ENCODE measurements at regions not wholly inside any gene's neighbourhood (a gene's known extent, or its start where the extent isn't known, plus 50 kb on each side); places are given as distances from the start of the nearest gene placed in this dataset.

GRCh38 chr7:153641199-153641598 lies 411.0 kb upstream of the DPP6 start:
- H3K27ac Mint-ChIP-seq: no peak overlapping the region
- Histone ChIP-seq H3K9me3 (no peaks in the 10 kb centered on the region), H3K27me3 (replicated peaks in 1 of 2; ENCODE audit: control insufficient read depth in 2 of 2, extremely low read depth in 1 of 2, insufficient read depth in 2 of 2, low read length in 1 of 2) (no peaks in the 10 kb centered on the region), H3K4me1 (ENCODE audit: control insufficient read depth in 1 of 2, extremely low read depth in 1 of 2, insufficient read depth in 2 of 2, low read length in 2 of 2) (no peaks in the 10 kb centered on the region), H3K4me3 (ENCODE audit: control insufficient read depth in 1 of 2, extremely low read depth in 1 of 2, low read length in 1 of 2) (no peak overlapping the region), H3K36me3 (ENCODE audit: control insufficient read depth in 2 of 2, extremely low read depth in 1 of 2, insufficient read depth in 1 of 2, low read length in 1 of 2) (no peaks in the 10 kb centered on the region), H3K27ac (ENCODE audit: low read length) (no peak overlapping the region)
- ATAC-seq (replicated peaks in 1 of 4) (no peak), DNase-seq (no peak)
- no peak overlapping the region for H3K4me3 Mint-ChIP-seq
- POLR2A ChIA-PET: no interaction called here
- whole genome bisulfite sequencing (ENCODE audit: insufficient coverage): 50% methylated on average over 2 of the region's 4 CpGs
- H3K9me3 Mint-ChIP-seq: peaks cover 18 to 31% (median 24%) of the 10 kb centered on the region in 3 donors
- no peaks in the 10 kb centered on the region for H3K36me3 Mint-ChIP-seq
- H3K4me1 Mint-ChIP-seq: no peaks in the 10 kb centered on the region
- no peaks in the 10 kb centered on the region for H3K27me3 Mint-ChIP-seq
- CTCF ChIA-PET: no interaction called here

GRCh38 chr7:153642989-153643388 lies 409.2 kb upstream of the DPP6 start:
- POLR2A ChIA-PET: no interaction called here
- Mint-ChIP-seq H3K4me1 (no peaks in the 10 kb centered on the region), H3K27me3 (no peaks in the 10 kb centered on the region), H3K27ac (no peak overlapping the region), H3K4me3 (no peak overlapping the region), H3K9me3 (peaks cover 19 to 26% (median 20%) of the 10 kb centered on the region in 3 donors), H3K36me3 (no peaks in the 10 kb centered on the region)
- CTCF ChIA-PET: no interaction called here
- Histone ChIP-seq H3K4me3 (ENCODE audit: control insufficient read depth in 1 of 2, extremely low read depth in 1 of 2, low read length in 1 of 2) (no peak overlapping the region), H3K4me1 (ENCODE audit: control insufficient read depth in 1 of 2, extremely low read depth in 1 of 2, insufficient read depth in 2 of 2, low read length in 2 of 2) (no peaks in the 10 kb centered on the region), H3K36me3 (ENCODE audit: control insufficient read depth in 2 of 2, extremely low read depth in 1 of 2, insufficient read depth in 1 of 2, low read length in 1 of 2) (no peaks in the 10 kb centered on the region), H3K27me3 (replicated peaks in 1 of 2; ENCODE audit: control insufficient read depth in 2 of 2, extremely low read depth in 1 of 2, insufficient read depth in 2 of 2, low read length in 1 of 2) (no peaks in the 10 kb centered on the region), H3K27ac (ENCODE audit: low read length) (no peak overlapping the region), H3K9me3 (no peaks in the 10 kb centered on the region)
- no peak for ATAC-seq (replicated peaks in 1 of 4)
- no peak for DNase-seq

DNA sequence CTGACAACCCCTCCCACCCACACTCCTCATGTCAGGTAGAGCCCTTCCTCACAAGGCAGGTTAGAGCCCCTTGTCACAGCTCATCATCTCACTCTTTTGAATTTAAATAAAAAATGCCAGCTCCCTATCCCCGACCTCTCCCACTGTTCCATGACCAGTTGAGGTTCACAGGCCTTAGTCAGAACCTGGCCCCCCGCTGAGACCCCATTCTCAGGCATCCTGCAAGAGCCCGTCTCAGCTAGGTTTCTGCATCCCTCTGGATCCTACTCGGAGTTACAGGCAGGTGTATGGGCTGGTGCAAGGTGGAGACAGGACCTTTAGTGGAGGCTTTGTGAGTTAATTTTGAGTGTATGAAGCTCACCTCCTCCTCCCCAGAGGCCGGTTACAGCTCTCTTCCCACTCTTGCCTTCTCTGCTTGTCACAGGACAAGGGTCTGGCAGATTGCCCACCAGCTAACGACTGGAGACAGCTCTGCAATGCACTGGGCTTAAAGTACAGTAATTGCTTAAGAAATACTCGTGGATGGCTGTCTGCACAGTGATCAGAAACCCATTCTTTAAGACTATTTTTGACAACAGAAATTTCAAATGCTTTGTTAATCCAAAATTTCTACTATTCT lies 394.9 kb upstream of the DPP6 start:
- H3K27ac Mint-ChIP-seq: no peak overlapping the region
- DNase-seq (no peak), ATAC-seq (replicated peaks in 1 of 4) (no peak)
- no peak overlapping the region for H3K4me3 ChIP-seq (ENCODE audit: control insufficient read depth in 1 of 2, extremely low read depth in 1 of 2, low read length in 1 of 2)
- H3K36me3 ChIP-seq (ENCODE audit: control insufficient read depth in 2 of 2, extremely low read depth in 1 of 2, insufficient read depth in 1 of 2, low read length in 1 of 2): no peaks in the 10 kb centered on the region
- H3K9me3 Mint-ChIP-seq: peaks cover 7 to 14% (median 7%) of the 10 kb centered on the region in 3 donors
- H3K4me3 Mint-ChIP-seq: no peak overlapping the region
- H3K4me1 ChIP-seq (ENCODE audit: control insufficient read depth in 1 of 2, extremely low read depth in 1 of 2, insufficient read depth in 2 of 2, low read length in 2 of 2): no peaks in the 10 kb centered on the region
- H3K36me3 Mint-ChIP-seq: no peaks in the 10 kb centered on the region
- 35% methylated on average over 2 of the region's 7 CpGs for WGBS (ENCODE audit: insufficient coverage)
- no peak overlapping the region for H3K27ac ChIP-seq (ENCODE audit: low read length)
- ChIA-PET CTCF (no interaction called here), POLR2A (interaction anchor here in 1 of 2 donors (0.6 kb wide), 1 partner anchor 64 kb away, joined by 3 read pairs; no protein-coding TSS in a partner anchor)
- no peaks in the 10 kb centered on the region for H3K9me3 ChIP-seq
- H3K27me3 Mint-ChIP-seq: no peaks in the 10 kb centered on the region
- no peaks in the 10 kb centered on the region for H3K4me1 Mint-ChIP-seq
- H3K27me3 ChIP-seq (replicated peaks in 1 of 2; ENCODE audit: control insufficient read depth in 2 of 2, extremely low read depth in 1 of 2, insufficient read depth in 2 of 2, low read length in 1 of 2): no peaks in the 10 kb centered on the region

DNA sequence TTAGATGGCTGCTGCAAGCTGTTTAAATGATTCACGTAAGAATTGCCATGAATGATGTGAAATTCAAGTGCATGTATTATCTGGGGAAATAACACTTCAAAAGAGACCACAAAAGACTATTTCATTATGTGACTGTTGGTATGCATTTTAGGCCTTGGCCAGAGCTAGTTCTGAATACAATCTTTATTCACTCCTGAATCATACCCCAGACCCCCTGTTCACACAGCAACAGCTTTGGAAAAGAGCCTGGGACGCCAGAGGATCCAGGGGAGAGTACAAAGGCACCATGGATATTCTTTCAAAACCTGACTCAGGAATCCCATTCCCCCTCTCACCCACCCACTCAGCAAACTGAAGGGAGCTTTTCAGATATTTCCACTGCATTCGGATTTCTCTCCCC lies 377.1 kb upstream of the DPP6 start:
- POLR2A ChIA-PET: no interaction called here
- Mint-ChIP-seq H3K4me1 (no peaks in the 10 kb centered on the region), H3K9me3 (peaks cover 4 to 13% (median 8%) of the 10 kb centered on the region in 3 donors), H3K4me3 (no peak overlapping the region), H3K27ac (no peak overlapping the region), H3K27me3 (no peaks in the 10 kb centered on the region), H3K36me3 (no peaks in the 10 kb centered on the region)
- Histone ChIP-seq H3K27ac (ENCODE audit: low read length) (no peak overlapping the region), H3K27me3 (replicated peaks in 1 of 2; ENCODE audit: control insufficient read depth in 2 of 2, extremely low read depth in 1 of 2, insufficient read depth in 2 of 2, low read length in 1 of 2) (no peaks in the 10 kb centered on the region), H3K9me3 (no peaks in the 10 kb centered on the region), H3K4me1 (ENCODE audit: control insufficient read depth in 1 of 2, extremely low read depth in 1 of 2, insufficient read depth in 2 of 2, low read length in 2 of 2) (no peaks in the 10 kb centered on the region), H3K36me3 (ENCODE audit: control insufficient read depth in 2 of 2, extremely low read depth in 1 of 2, insufficient read depth in 1 of 2, low read length in 1 of 2) (no peaks in the 10 kb centered on the region), H3K4me3 (ENCODE audit: control insufficient read depth in 1 of 2, extremely low read depth in 1 of 2, low read length in 1 of 2) (no peak overlapping the region)
- CTCF ChIA-PET: interaction anchor here in 1 of 2 donors (0.6 kb wide), 1 partner anchor 154 kb away, joined by 6 read pairs; no protein-coding TSS in a partner anchor
- DNase-seq (no peak), ATAC-seq (replicated peaks in 1 of 4) (no peak)
- WGBS (ENCODE audit: insufficient coverage): 29% methylated on average over 1 of the region's 3 CpGs

- DNase-seq (no peak), ATAC-seq (replicated peaks in 1 of 4) (no peak)
- no peaks in the 10 kb centered on the region for H3K4me1 ChIP-seq (ENCODE audit: control insufficient read depth in 1 of 2, extremely low read depth in 1 of 2, insufficient read depth in 2 of 2, low read length in 2 of 2)
- Mint-ChIP-seq H3K9me3 (peaks cover 8 to 14% (median 8%) of the 10 kb centered on the region in 3 donors), H3K27me3 (no peaks in the 10 kb centered on the region), H3K36me3 (no peaks in the 10 kb centered on the region), H3K27ac (no peak overlapping the region), H3K4me1 (no peaks in the 10 kb centered on the region), H3K4me3 (no peak overlapping the region)
- WGBS (ENCODE audit: insufficient coverage): 78% methylated on average over 3 of the region's 3 CpGs
- ChIA-PET POLR2A (no interaction called here), CTCF (no interaction called here)
- H3K9me3 ChIP-seq: no peaks in the 10 kb centered on the region
- no peaks in the 10 kb centered on the region for H3K27me3 ChIP-seq (replicated peaks in 1 of 2; ENCODE audit: control insufficient read depth in 2 of 2, extremely low read depth in 1 of 2, insufficient read depth in 2 of 2, low read length in 1 of 2)
- H3K4me3 ChIP-seq (ENCODE audit: control insufficient read depth in 1 of 2, extremely low read depth in 1 of 2, low read length in 1 of 2): no peak overlapping the region
- H3K36me3 ChIP-seq (ENCODE audit: control insufficient read depth in 2 of 2, extremely low read depth in 1 of 2, insufficient read depth in 1 of 2, low read length in 1 of 2): no peaks in the 10 kb centered on the region
- H3K27ac ChIP-seq (ENCODE audit: low read length): no peak overlapping the region
Measured at GRCh38 chr7:153682628-153683027, 369.6 kb upstream of the DPP6 start.

GRCh38 chr7:153696242-153696641 lies 356.0 kb upstream of the DPP6 start:
- H3K4me1 Mint-ChIP-seq: no peaks in the 10 kb centered on the region
- H3K27ac Mint-ChIP-seq: no peak overlapping the region
- Histone ChIP-seq H3K27me3 (replicated peaks in 1 of 2; ENCODE audit: control insufficient read depth in 2 of 2, extremely low read depth in 1 of 2, insufficient read depth in 2 of 2, low read length in 1 of 2) (no peaks in the 10 kb centered on the region), H3K36me3 (ENCODE audit: control insufficient read depth in 2 of 2, extremely low read depth in 1 of 2, insufficient read depth in 1 of 2, low read length in 1 of 2) (no peaks in the 10 kb centered on the region), H3K27ac (ENCODE audit: low read length) (no peak overlapping the region), H3K4me3 (ENCODE audit: control insufficient read depth in 1 of 2, extremely low read depth in 1 of 2, low read length in 1 of 2) (no peak overlapping the region), H3K4me1 (ENCODE audit: control insufficient read depth in 1 of 2, extremely low read depth in 1 of 2, insufficient read depth in 2 of 2, low read length in 2 of 2) (no peaks in the 10 kb centered on the region), H3K9me3 (no peaks in the 10 kb centered on the region)
- H3K27me3 Mint-ChIP-seq: no peaks in the 10 kb centered on the region
- ChIA-PET POLR2A (no interaction called here), CTCF (no interaction called here)
- no peak for DNase-seq
- no peak for ATAC-seq (replicated peaks in 1 of 4)
- peaks cover 5 to 13% (median 8%) of the 10 kb centered on the region in 3 donors for H3K9me3 Mint-ChIP-seq
- WGBS (ENCODE audit: insufficient coverage): 96% methylated on average over 4 of the region's 12 CpGs
- H3K36me3 Mint-ChIP-seq: no peaks in the 10 kb centered on the region
- H3K4me3 Mint-ChIP-seq: no peak overlapping the region

DNA sequence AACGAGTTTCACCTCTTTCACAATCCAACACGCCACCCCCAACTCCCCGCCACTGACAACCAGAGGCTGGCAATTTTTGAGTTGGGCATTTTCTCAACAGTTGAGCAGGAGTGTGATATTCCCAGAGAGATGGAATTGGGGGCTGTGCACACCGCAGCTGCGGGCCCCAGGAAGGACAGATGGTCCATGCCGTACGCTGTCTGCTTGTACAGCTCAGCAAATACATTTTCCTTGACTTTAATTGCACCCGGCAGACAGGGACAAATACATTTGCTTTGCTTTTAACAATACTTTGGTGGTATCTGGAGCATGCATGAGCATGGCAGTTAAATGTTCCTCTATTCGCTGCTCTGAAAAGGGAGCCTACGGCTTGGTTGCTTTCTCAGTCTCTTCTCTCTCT lies 354.2 kb upstream of the DPP6 start:
- ATAC-seq (replicated peaks in 1 of 4): no peak
- Histone ChIP-seq H3K9me3 (no peaks in the 10 kb centered on the region), H3K4me3 (ENCODE audit: control insufficient read depth in 1 of 2, extremely low read depth in 1 of 2, low read length in 1 of 2) (no peak overlapping the region), H3K4me1 (ENCODE audit: control insufficient read depth in 1 of 2, extremely low read depth in 1 of 2, insufficient read depth in 2 of 2, low read length in 2 of 2) (no peaks in the 10 kb centered on the region), H3K36me3 (ENCODE audit: control insufficient read depth in 2 of 2, extremely low read depth in 1 of 2, insufficient read depth in 1 of 2, low read length in 1 of 2) (no peaks in the 10 kb centered on the region), H3K27me3 (replicated peaks in 1 of 2; ENCODE audit: control insufficient read depth in 2 of 2, extremely low read depth in 1 of 2, insufficient read depth in 2 of 2, low read length in 1 of 2) (no peaks in the 10 kb centered on the region), H3K27ac (ENCODE audit: low read length) (no peak overlapping the region)
- DNase-seq: no peak
- POLR2A ChIA-PET: no interaction called here
- Mint-ChIP-seq H3K4me1 (no peaks in the 10 kb centered on the region), H3K9me3 (peaks cover 6 to 12% (median 8%) of the 10 kb centered on the region in 3 donors), H3K4me3 (no peak overlapping the region), H3K27me3 (no peaks in the 10 kb centered on the region), H3K36me3 (no peaks in the 10 kb centered on the region), H3K27ac (no peak overlapping the region)
- 91% methylated on average over 4 of the region's 10 CpGs for WGBS (ENCODE audit: insufficient coverage)
- CTCF ChIA-PET: no interaction called here

Measured in T-cell (primary cell).